Body of pancreas (tissue), 4 donors: ENCODE measurements at regions not wholly inside any gene's neighbourhood (a gene's known extent, or its start where the extent isn't known, plus 50 kb on each side); places are given as distances from the start of the nearest gene placed in this dataset.

Source experiments
- ATAC-seq: fragments of 150-250 bp; one replicate; pipeline ENCODE4 v1.9.1; 2016
- DNase-seq, 4 donors: peaks; one replicate each; pipeline ENCODE4 v3.0.0-alpha.2; 2019
- H3K27ac ChIP-seq, 4 donors: fragments of 200-600 bp; sonication (generic); 1 replicate in 3 of 4; 2 replicates in 1 of 4; pipeline versions ENCODE4 v1.5.1 to v1.6.1; 2016 to 2019; ENCODE audit warnings: mild to moderate bottlenecking in 1 of 4, mixed read lengths in 1 of 4, moderate library complexity in 1 of 4
- H3K27me3 ChIP-seq, 2 donors: fragments of 200-600 bp; sonication (generic); one replicate each; pipeline ENCODE4 v1.6.0; 2016; ENCODE audit warnings: mild to moderate bottlenecking in 1 of 2
- H3K36me3 ChIP-seq, 2 donors: fragments of 200-600 bp; sonication (generic); replicated peaks in 1 of 2; 2 replicates each; pipeline ENCODE4 v1.5.1; 2016; ENCODE audit warnings: low read depth in 2 of 2; ENCODE audit not compliant: insufficient read depth in 1 of 2
- H3K4me1 ChIP-seq: fragments of 200-600 bp; sonication (generic); one replicate; pipeline ENCODE4 v1.6.0; 2016
- H3K4me3 ChIP-seq, 2 donors: fragments of 200-600 bp; sonication (generic); 1 replicate in 1 of 2; 2 replicates in 1 of 2; pipeline ENCODE4 v1.5.1; 2016 to 2019
- H3K9me3 ChIP-seq, 3 donors: fragments of 200-600 bp; sonication (generic); 1 replicate in 2 of 3; 2 replicates in 1 of 3; pipeline ENCODE4 v1.5.1; 2016
- POLR2A ChIP-seq, 3 donors: fragments of 450-650 bp; IDR thresholded peaks; one replicate each; pipeline ENCODE4 v1.6.1; 2016; ENCODE audit warnings: antibody characterized with exemption in 3 of 3, mild to moderate bottlenecking in 2 of 3
- WGBS, 2 donors: methylation state at CpG; one replicate each; pipeline ENCODE4 v1.1.5; 2017; 5-methylcytosine and 5-hydroxymethylcytosine counted together
- intact Hi-C: fragments of 100-400 bp; cut with DNase I; formaldehyde crosslinking; loops from one replicate; pipeline ENCODE4 v1.15.1; 2023
- TF ChIP-seq, protein P1 (sequence below), 7 experiments: fragments of 450-650 bp in 4 of 7; fragments of 200-600 bp in 3 of 7; sonication (generic) in 3 of 7; IDR thresholded peaks; one replicate each; pipeline ENCODE4 v1.5.1; 2016 to 2019; ENCODE audit warnings: antibody characterized with exemption in 7 of 7

- Histone ChIP-seq H3K36me3 (no peaks in the 10 kb centered on the region), H3K4me3 (no peak overlapping the region), H3K27me3 (no peaks in the 10 kb centered on the region), H3K27ac (no peak overlapping the region), H3K4me1 (no peaks in the 10 kb centered on the region), H3K9me3 (no peaks in the 10 kb centered on the region)
- intact Hi-C loops: no loop called here
- 63 to 82% methylated on average over 7 of the region's 7 CpGs for WGBS, 2 donors
- no peak for DNase-seq
- no peak for TF ChIP-seq POLR2A (IDR thresholded peaks at IDR 0.05)
- TF ChIP-seq, protein P1, sequence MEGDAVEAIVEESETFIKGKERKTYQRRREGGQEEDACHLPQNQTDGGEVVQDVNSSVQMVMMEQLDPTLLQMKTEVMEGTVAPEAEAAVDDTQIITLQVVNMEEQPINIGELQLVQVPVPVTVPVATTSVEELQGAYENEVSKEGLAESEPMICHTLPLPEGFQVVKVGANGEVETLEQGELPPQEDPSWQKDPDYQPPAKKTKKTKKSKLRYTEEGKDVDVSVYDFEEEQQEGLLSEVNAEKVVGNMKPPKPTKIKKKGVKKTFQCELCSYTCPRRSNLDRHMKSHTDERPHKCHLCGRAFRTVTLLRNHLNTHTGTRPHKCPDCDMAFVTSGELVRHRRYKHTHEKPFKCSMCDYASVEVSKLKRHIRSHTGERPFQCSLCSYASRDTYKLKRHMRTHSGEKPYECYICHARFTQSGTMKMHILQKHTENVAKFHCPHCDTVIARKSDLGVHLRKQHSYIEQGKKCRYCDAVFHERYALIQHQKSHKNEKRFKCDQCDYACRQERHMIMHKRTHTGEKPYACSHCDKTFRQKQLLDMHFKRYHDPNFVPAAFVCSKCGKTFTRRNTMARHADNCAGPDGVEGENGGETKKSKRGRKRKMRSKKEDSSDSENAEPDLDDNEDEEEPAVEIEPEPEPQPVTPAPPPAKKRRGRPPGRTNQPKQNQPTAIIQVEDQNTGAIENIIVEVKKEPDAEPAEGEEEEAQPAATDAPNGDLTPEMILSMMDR (IDR thresholded peaks at IDR 0.05): no peak
- no peak for ATAC-seq
These were observed 170.5 kb downstream of the FOXD2 start for GRCh38 chr1:47608296-47608875.

GRCh38 chr1:47611992-47612391, 174.1 kb downstream of the FOXD2 start:
- Histone ChIP-seq H3K27me3 (no peaks in the 10 kb centered on the region), H3K4me3 (no peak overlapping the region), H3K36me3 (no peaks in the 10 kb centered on the region), H3K27ac (no peak overlapping the region), H3K9me3 (no peaks in the 10 kb centered on the region), H3K4me1 (no peaks in the 10 kb centered on the region)
- intact Hi-C loops: no loop called here
- no peak for DNase-seq
- WGBS, 2 donors: 7 to 36% methylated on average over 2 of the region's 2 CpGs
- TF ChIP-seq, protein P1 (IDR thresholded peaks at IDR 0.05): no peak
- no peak for TF ChIP-seq POLR2A (IDR thresholded peaks at IDR 0.05)
- no peak for ATAC-seq

DNA sequence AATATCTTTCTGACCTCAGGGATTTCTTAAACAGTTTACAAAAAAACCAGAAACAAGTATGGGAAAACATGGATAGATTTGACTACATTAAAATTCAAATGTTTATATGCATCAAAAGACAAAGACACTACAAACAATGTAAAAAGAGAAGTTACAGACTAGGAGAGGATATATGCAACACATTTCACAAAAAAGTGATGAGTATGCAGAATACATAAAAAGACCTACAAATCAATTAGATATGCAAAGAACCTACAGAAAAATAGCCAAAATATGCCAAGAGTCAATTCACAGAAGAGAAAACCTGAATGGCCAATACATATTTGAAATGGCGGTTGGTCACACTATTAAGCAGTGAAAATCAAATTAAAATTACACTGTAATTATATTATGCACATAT, 175.0 kb downstream of the FOXD2 start:
- H3K4me1 ChIP-seq: no peaks in the 10 kb centered on the region
- DNase-seq (no peak), ATAC-seq (no peak)
- intact Hi-C loops: no loop called here
- 77 to 91% methylated on average over 1 of the region's 1 CpG for WGBS, 2 donors
- no peak for TF ChIP-seq POLR2A (IDR thresholded peaks at IDR 0.05)
- TF ChIP-seq, protein P1 (IDR thresholded peaks at IDR 0.05): no peak
- H3K27me3 ChIP-seq: no peaks in the 10 kb centered on the region
- H3K36me3 ChIP-seq: no peaks in the 10 kb centered on the region
- H3K4me3 ChIP-seq: no peak overlapping the region
- no peaks in the 10 kb centered on the region for H3K9me3 ChIP-seq
- H3K27ac ChIP-seq: no peak overlapping the region

DNA sequence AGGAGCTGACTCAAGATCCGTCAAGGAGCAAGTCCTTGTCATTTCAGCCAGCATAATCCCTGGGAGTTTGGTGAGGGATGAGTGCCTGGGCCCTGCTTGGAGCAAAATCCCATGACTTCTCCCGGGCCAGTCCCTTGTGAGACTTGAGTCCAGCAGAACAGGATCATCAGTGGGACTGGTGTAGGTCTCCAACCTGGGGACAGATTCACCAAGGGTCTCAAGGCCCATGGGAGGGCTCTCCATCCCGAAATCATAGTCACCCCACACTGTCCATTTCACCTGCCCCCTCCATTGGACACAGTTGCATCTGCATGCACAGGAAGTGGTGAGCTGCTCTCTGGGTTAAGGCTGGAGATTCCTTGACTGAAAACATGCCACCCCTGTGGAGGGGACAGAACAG, 178.2 kb downstream of the FOXD2 start:
- no peaks in the 10 kb centered on the region for H3K27me3 ChIP-seq

DNA sequence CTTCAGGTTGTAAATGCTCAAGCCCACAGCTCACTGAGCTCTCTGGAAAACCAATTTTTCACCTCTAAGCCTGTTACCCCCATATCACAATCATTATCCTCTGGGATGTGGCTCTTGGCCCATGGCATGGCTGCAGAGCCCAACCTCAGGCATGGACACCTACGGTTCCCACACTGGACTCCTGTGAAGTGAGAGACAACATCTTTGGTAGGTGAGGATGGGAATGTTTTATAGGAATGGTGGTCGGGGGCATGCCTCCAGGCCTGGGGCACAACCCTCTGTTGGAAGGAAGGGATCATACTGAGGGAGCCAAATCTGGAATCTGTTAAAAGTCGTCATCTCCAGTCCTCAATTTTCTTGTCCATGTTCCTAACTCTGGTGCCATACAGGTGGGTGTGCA, 179.1 kb downstream of the FOXD2 start:
- H3K4me3 ChIP-seq: no peak overlapping the region
- no peaks in the 10 kb centered on the region for H3K27me3 ChIP-seq
- 88 to 96% methylated on average over 2 to 3 of the region's 3 CpGs for WGBS, 2 donors
- H3K4me1 ChIP-seq: no peaks in the 10 kb centered on the region
- no peaks in the 10 kb centered on the region for H3K9me3 ChIP-seq
- no peak overlapping the region for H3K27ac ChIP-seq
- ATAC-seq (no peak), DNase-seq (no peak)
- no peaks in the 10 kb centered on the region for H3K36me3 ChIP-seq
- intact Hi-C loops: no loop called here
- TF ChIP-seq, protein P1 (IDR thresholded peaks at IDR 0.05): no peak
- TF ChIP-seq POLR2A (IDR thresholded peaks at IDR 0.05): no peak

More for the DNA sequence above, 178.2 kb downstream of the FOXD2 start:
- H3K36me3 ChIP-seq: no peaks in the 10 kb centered on the region
- no peak for DNase-seq
- no peaks in the 10 kb centered on the region for H3K9me3 ChIP-seq
- no peak overlapping the region for H3K4me3 ChIP-seq
- 78 to 100% methylated on average over 2 to 3 of the region's 3 CpGs for WGBS, 2 donors
- no peak overlapping the region for H3K27ac ChIP-seq
- no peaks in the 10 kb centered on the region for H3K4me1 ChIP-seq
- ATAC-seq: no peak
- no peak for TF ChIP-seq POLR2A (IDR thresholded peaks at IDR 0.05)
- TF ChIP-seq, protein P1 (IDR thresholded peaks at IDR 0.05): no peak
- intact Hi-C loops: no loop called here
